Neural cell (in vitro differentiated cells): ENCODE measurements at regions not wholly inside any gene's neighbourhood (a gene's known extent, or its start where the extent isn't known, plus 50 kb on each side); places are given as distances from the start of the nearest gene placed in this dataset.

Source experiments
- H2AFZ ChIP-seq: fragments of 200-600, 300-800 bp; sonication (generic), shearing (Covaris generic); 2 replicates; pipeline ENCODE4 v1.6.0; 2014; ENCODE audit warnings: low read depth, mild to moderate bottlenecking, antibody characterized with exemption, low read length, moderate library complexity
- H3F3A ChIP-seq: fragments of 200-600 bp; shearing (Covaris generic); 2 replicates; pipeline ENCODE4 v1.6.1; 2016; ENCODE audit warnings: mild to moderate bottlenecking, moderate library complexity, mixed read lengths, antibody characterized with exemption, low read length; ENCODE audit not compliant: insufficient read depth, poor library complexity, severe bottlenecking
- H3K27ac ChIP-seq: fragments of 200-600, 300-800 bp; sonication (generic), shearing (Covaris generic); 2 replicates; pipeline ENCODE4 v1.5.1; 2014; ENCODE audit warnings: mild to moderate bottlenecking, low read length, moderate library complexity
- H3K27me3 ChIP-seq: fragments of 300-800, 200-600 bp; sonication (generic), shearing (Covaris generic); 2 replicates; pipeline ENCODE4 v1.6.0; 2014; ENCODE audit warnings: mild to moderate bottlenecking, low read depth, low read length, moderate library complexity; ENCODE audit not compliant: insufficient read depth
- H3K36me3 ChIP-seq: fragments of 300-800, 200-600 bp; sonication (generic), shearing (Covaris generic); 2 replicates; pipeline ENCODE4 v1.5.1; 2014; ENCODE audit warnings: mild to moderate bottlenecking, antibody characterized with exemption, low read length, moderate library complexity; ENCODE audit not compliant: insufficient read depth
- H3K4me2 ChIP-seq: fragments of 300-800, 200-600 bp; sonication (generic), shearing (Covaris generic); 2 replicates; pipeline ENCODE4 v1.6.0; 2014; ENCODE audit warnings: mild to moderate bottlenecking, low read length
- H3K4me3 ChIP-seq: fragments of 300-800, 200-600 bp; sonication (generic), shearing (Covaris generic); 2 replicates; pipeline ENCODE4 v1.5.1; 2014; ENCODE audit warnings: mild to moderate bottlenecking, low read length, moderate library complexity
- H3K79me2 ChIP-seq: fragments of 200-600 bp; shearing (Covaris generic); replicated peaks from 2 replicates; pipeline ENCODE4 v1.6.0; 2014; ENCODE audit warnings: mild to moderate bottlenecking, low read length, moderate library complexity; ENCODE audit not compliant: insufficient read depth
- H3K9ac ChIP-seq: fragments of 300-800, 200-600 bp; sonication (generic), shearing (Covaris generic); 2 replicates; pipeline ENCODE4 v1.6.1; 2016; ENCODE audit warnings: mild to moderate bottlenecking, low read length, mixed read lengths
- H3K9me2 ChIP-seq: fragments of 200-600 bp; shearing (Covaris generic); 2 replicates; pipeline ENCODE4 v1.6.1; 2016; ENCODE audit warnings: mild to moderate bottlenecking, low read length, mixed read lengths; ENCODE audit not compliant: insufficient read depth
- H3K9me3 ChIP-seq: fragments of 200-600, 300-800 bp; sonication (generic), shearing (Covaris generic); 2 replicates; pipeline ENCODE4 v1.6.1; 2016; ENCODE audit warnings: mild to moderate bottlenecking, mixed run types, low read length, moderate library complexity, mixed read lengths
- H4K20me1 ChIP-seq: fragments of 200-600 bp; shearing (Covaris generic); 2 replicates; pipeline ENCODE4 v1.6.1; 2016; ENCODE audit warnings: mild to moderate bottlenecking, mixed run types; ENCODE audit not compliant: insufficient read depth
- CTCF ChIP-seq: fragments of 450-650 bp; IDR thresholded peaks from 2 replicates; pipeline ENCODE4 v1.5.1; 2014; ENCODE audit warnings: antibody characterized with exemption, mild to moderate bottlenecking, moderate library complexity; ENCODE audit not compliant: poor library complexity, severe bottlenecking
- EP300 ChIP-seq: fragments of 450-650 bp; conservative IDR thresholded peaks from 2 replicates; pipeline ENCODE4 v1.6.1; 2014; ENCODE audit warnings: antibody characterized with exemption, mild to moderate bottlenecking, moderate library complexity; ENCODE audit not compliant: poor library complexity, severe bottlenecking
- EZH2 ChIP-seq: fragments of 200-600, 300-800 bp; shearing (Covaris generic), sonication (generic); IDR thresholded peaks from 2 replicates; pipeline ENCODE4 v1.6.1; 2014; ENCODE audit warnings: antibody characterized with exemption, low read length, borderline replicate concordance, mild to moderate bottlenecking; ENCODE audit not compliant: insufficient read depth, poor library complexity, severe bottlenecking
- RAD21 ChIP-seq: fragments of 450-650 bp; conservative IDR thresholded peaks from 2 replicates; pipeline ENCODE4 v1.6.1; 2014; ENCODE audit warnings: antibody characterized with exemption, mild to moderate bottlenecking, moderate library complexity
- SMC3 ChIP-seq: fragments of 450-650 bp; conservative IDR thresholded peaks from 2 replicates; pipeline ENCODE4 v1.6.1; 2014; ENCODE audit warnings: antibody characterized with exemption, mild to moderate bottlenecking, moderate library complexity; ENCODE audit not compliant: poor library complexity
- TF ChIP-seq, protein P1 (sequence below): IDR thresholded peaks from 2 replicates; pipeline ENCODE4 v1.6.1; 2012; ENCODE audit warnings: borderline replicate concordance

DNA sequence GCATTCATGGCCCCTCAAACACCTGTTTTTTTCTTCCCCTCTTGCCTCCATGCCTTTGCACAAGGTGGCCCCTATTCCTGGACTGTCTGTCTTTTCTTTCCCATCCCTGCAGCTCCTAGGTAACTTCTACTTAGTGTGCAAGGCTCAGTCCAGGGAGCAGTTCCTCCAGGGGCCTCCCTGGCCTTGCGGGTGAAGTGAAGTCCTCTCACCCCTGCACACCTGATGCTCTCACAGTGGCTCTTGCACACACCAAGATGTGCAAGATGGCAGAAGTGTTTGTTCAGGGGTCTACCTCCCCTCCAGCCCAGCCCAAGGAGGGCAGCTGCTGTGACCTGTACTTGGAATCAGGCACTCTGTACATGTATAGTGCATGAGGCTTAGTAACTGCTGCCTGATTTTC lies 236.8 kb upstream of the HS6ST1 start:
- Histone ChIP-seq H3K9me3 (no peaks in the 10 kb centered on the region), H3K9me2 (no peaks in the 10 kb centered on the region), H3K79me2 (no peaks in the 10 kb centered on the region), H3K27me3 (no peaks in the 10 kb centered on the region), H2AFZ (no peak overlapping the region), H3K36me3 (no peaks in the 10 kb centered on the region), H3K4me3 (no peak overlapping the region), H4K20me1 (no peaks in the 10 kb centered on the region), H3F3A (no peaks in the 10 kb centered on the region), H3K4me2 (no peak overlapping the region), H3K27ac (no peak overlapping the region), H3K9ac (no peak overlapping the region)
- TF ChIP-seq, protein P1, sequence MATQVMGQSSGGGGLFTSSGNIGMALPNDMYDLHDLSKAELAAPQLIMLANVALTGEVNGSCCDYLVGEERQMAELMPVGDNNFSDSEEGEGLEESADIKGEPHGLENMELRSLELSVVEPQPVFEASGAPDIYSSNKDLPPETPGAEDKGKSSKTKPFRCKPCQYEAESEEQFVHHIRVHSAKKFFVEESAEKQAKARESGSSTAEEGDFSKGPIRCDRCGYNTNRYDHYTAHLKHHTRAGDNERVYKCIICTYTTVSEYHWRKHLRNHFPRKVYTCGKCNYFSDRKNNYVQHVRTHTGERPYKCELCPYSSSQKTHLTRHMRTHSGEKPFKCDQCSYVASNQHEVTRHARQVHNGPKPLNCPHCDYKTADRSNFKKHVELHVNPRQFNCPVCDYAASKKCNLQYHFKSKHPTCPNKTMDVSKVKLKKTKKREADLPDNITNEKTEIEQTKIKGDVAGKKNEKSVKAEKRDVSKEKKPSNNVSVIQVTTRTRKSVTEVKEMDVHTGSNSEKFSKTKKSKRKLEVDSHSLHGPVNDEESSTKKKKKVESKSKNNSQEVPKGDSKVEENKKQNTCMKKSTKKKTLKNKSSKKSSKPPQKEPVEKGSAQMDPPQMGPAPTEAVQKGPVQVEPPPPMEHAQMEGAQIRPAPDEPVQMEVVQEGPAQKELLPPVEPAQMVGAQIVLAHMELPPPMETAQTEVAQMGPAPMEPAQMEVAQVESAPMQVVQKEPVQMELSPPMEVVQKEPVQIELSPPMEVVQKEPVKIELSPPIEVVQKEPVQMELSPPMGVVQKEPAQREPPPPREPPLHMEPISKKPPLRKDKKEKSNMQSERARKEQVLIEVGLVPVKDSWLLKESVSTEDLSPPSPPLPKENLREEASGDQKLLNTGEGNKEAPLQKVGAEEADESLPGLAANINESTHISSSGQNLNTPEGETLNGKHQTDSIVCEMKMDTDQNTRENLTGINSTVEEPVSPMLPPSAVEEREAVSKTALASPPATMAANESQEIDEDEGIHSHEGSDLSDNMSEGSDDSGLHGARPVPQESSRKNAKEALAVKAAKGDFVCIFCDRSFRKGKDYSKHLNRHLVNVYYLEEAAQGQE = no peak
- TF ChIP-seq EP300 = no peak
- no peak for TF ChIP-seq EZH2
- TF ChIP-seq RAD21 = no peak
- TF ChIP-seq SMC3 = no peak

DNA sequence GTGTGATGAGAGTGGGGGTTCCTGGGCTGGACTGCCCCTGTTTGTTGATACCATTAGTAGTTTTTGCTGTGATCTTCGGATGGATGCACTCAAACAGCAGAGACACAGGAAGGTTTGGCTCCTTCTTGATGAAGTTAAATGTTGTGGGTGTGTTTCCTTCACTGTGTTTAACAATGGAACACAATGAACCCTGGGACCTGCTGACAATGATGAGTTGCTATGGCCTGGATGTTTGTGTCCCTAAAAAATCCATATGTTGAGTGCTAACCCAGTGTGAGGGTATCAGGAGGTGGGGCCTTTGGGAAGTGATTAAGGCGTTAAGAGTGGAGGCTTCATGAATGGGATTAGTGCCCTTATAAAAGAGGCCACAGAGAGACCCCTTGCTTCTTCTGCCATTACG lies 237.4 kb upstream of the HS6ST1 start:
- Histone ChIP-seq H3K79me2 (no peaks in the 10 kb centered on the region), H3K36me3 (no peaks in the 10 kb centered on the region), H3K27ac (no peak overlapping the region), H2AFZ (no peak overlapping the region), H3K27me3 (no peaks in the 10 kb centered on the region), H3K4me2 (no peak overlapping the region), H3F3A (no peaks in the 10 kb centered on the region), H4K20me1 (no peaks in the 10 kb centered on the region), H3K9me3 (no peaks in the 10 kb centered on the region), H3K9ac (no peak overlapping the region), H3K4me3 (no peak overlapping the region), H3K9me2 (no peaks in the 10 kb centered on the region)
- TF ChIP-seq, protein P1 = no peak
- no peak for TF ChIP-seq RAD21
- TF ChIP-seq SMC3 = no peak
- no peak for TF ChIP-seq CTCF
